HL-60 (cell line): ENCODE measurements at regions not wholly inside any gene's neighbourhood (a gene's known extent, or its start where the extent isn't known, plus 50 kb on each side); places are given as distances from the start of the nearest gene placed in this dataset.

Source experiments
- DNase-seq, 2 experiments: peaks; one replicate each; pipeline ENCODE4 v3.0.0-alpha.2; 2010 to 2020; ENCODE audit warnings: low read depth in 1 of 2, low spot score in 1 of 2
- H3K27ac ChIP-seq: fragments of 250-450 bp; sonication (Bioruptor Pico); replicated peaks from 2 replicates; pipeline ENCODE4 v1.5.1; 2020; ENCODE audit warnings: mild to moderate bottlenecking, moderate library complexity
- H3K27me3 ChIP-seq: fragments of 250-450 bp; sonication (Bioruptor Pico); 2 replicates; pipeline ENCODE4 v1.5.1; 2021; ENCODE audit warnings: mild to moderate bottlenecking, moderate library complexity; ENCODE audit not compliant: insufficient read depth, poor library complexity, severe bottlenecking
- H3K4me3 ChIP-seq: replicated peaks from 2 replicates; pipeline ENCODE4 v1.5.1; 2011; ENCODE audit warnings: mild to moderate bottlenecking, control low read depth, low read length; ENCODE audit not compliant: insufficient read depth
- CTCF ChIP-seq: IDR thresholded peaks from one replicate; pipeline ENCODE4 v1.5.1; 2011; ENCODE audit warnings: low read length, control low read depth, inconsistent platforms; ENCODE audit not compliant: insufficient read depth
- GABPA ChIP-seq: IDR thresholded peaks from 2 replicates; pipeline ENCODE4 v1.6.1; 2012; ENCODE audit warnings: low read depth
- POLR2AphosphoS5 ChIP-seq: IDR thresholded peaks from 2 replicates; pipeline ENCODE4 v1.6.1; 2012; ENCODE audit warnings: low read depth
- SPI1 ChIP-seq: IDR thresholded peaks from 2 replicates; pipeline ENCODE4 v1.6.1; 2012; ENCODE audit warnings: low read depth, mild to moderate bottlenecking, borderline replicate concordance
- TF ChIP-seq, protein P1 (sequence below): IDR thresholded peaks from 2 replicates; pipeline ENCODE4 v1.6.1; 2012; ENCODE audit warnings: low read depth; ENCODE audit not compliant: insufficient replicate concordance

GRCh38 chr9:115540091-115540490, 422.1 kb upstream of the TNC start:
- H3K27ac ChIP-seq = no peak overlapping the region
- H3K27me3 ChIP-seq = no peaks in the 10 kb centered on the region
- no peak for TF ChIP-seq SPI1
- TF ChIP-seq CTCF = no peak
- no peak for TF ChIP-seq GABPA
- TF ChIP-seq, protein P1, sequence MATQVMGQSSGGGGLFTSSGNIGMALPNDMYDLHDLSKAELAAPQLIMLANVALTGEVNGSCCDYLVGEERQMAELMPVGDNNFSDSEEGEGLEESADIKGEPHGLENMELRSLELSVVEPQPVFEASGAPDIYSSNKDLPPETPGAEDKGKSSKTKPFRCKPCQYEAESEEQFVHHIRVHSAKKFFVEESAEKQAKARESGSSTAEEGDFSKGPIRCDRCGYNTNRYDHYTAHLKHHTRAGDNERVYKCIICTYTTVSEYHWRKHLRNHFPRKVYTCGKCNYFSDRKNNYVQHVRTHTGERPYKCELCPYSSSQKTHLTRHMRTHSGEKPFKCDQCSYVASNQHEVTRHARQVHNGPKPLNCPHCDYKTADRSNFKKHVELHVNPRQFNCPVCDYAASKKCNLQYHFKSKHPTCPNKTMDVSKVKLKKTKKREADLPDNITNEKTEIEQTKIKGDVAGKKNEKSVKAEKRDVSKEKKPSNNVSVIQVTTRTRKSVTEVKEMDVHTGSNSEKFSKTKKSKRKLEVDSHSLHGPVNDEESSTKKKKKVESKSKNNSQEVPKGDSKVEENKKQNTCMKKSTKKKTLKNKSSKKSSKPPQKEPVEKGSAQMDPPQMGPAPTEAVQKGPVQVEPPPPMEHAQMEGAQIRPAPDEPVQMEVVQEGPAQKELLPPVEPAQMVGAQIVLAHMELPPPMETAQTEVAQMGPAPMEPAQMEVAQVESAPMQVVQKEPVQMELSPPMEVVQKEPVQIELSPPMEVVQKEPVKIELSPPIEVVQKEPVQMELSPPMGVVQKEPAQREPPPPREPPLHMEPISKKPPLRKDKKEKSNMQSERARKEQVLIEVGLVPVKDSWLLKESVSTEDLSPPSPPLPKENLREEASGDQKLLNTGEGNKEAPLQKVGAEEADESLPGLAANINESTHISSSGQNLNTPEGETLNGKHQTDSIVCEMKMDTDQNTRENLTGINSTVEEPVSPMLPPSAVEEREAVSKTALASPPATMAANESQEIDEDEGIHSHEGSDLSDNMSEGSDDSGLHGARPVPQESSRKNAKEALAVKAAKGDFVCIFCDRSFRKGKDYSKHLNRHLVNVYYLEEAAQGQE = no peak
- TF ChIP-seq POLR2AphosphoS5 = no peak
- DNase-seq = no peak
- H3K4me3 ChIP-seq = no peak overlapping the region

DNA sequence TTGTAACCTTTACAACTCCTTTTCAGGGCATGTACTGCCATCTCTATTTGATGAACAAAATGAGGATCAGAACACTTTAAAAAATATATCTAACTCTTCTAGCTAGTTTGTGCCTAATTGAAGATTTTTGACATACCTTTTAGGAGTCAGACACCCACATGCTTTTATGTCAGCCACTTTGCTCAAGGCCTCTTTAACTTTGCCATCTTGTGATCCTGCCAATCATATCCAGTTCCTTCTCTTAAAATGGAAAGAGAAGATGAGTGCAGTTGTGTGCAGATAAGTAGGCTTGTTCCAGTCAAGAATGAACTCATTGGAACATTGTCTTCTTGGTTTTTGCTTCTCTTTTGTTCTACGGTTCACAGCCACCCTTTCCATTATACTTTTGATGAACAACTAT, 425.6 kb upstream of the TNC start:
- TF ChIP-seq GABPA (no peak), SPI1 (no peak), CTCF (no peak), POLR2AphosphoS5 (no peak)
- TF ChIP-seq, protein P1 = no peak
- no peak for DNase-seq
- Histone ChIP-seq H3K4me3 (no peak overlapping the region), H3K27ac (no peak overlapping the region), H3K27me3 (no peaks in the 10 kb centered on the region)

DNA sequence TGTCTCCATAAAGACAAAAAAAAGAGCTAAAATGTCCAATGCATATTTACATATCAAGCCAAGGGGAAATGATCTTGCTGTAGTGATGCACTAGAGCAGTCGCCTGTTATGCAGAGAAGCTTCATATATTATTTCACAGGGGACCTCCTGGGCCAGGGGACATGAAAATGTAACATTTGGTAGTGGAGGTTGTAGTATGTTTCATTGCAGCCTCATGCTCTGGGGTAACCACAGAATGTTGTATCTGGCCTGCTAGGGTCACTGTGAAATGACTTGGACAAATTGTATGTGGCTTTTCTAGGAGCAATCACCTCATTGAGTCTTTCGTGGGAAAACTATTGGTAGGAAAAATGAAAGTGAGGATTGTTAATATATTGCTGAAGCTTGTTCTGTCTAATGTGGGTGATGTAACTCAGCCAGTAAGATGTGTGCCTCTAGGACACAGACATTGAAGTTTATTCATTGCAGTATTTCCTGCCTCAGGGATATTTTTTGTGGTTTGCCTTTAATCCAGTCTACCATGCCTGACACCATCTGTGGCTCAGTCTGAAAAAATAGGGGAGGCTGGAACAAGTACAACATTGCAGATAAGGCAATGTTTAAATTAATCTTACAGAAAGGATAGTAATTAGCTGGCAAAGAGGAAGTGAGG, 430.8 kb upstream of the TNC start:
- Histone ChIP-seq H3K27ac (no peak overlapping the region), H3K27me3 (no peaks in the 10 kb centered on the region), H3K4me3 (no peak overlapping the region)
- DNase-seq = no peak
- TF ChIP-seq POLR2AphosphoS5 (no peak), SPI1 (0 out of 2 replicates have a peak, but pooled peaks have one; percentile 18)

DNA sequence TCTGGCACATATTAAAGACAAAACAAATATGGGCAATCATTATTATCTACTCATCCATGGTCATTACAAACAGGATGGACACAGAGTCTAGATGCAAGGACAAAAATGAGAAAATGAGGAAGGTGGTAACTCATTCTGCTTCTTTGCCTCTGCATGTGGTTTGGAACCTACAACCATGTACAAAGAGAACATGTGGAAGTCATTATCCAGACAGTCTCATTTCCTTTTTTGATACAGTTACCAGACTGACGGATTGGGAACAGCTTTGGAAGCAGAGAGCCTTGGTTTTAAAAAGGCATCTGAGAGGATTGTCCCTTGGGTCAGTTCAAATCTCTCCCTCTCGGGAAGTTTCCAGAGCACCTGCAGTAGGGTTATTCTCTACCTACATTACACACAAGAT, 433.4 kb upstream of the TNC start:
- H3K4me3 ChIP-seq = no peak overlapping the region
- no peak overlapping the region for H3K27ac ChIP-seq
- DNase-seq = no peak
- no peaks in the 10 kb centered on the region for H3K27me3 ChIP-seq
- no peak for TF ChIP-seq POLR2AphosphoS5
- no peak for TF ChIP-seq CTCF
- TF ChIP-seq GABPA = no peak
- TF ChIP-seq, protein P1 = no peak
- TF ChIP-seq SPI1 = no peak
